ENCODE measurements at regions not wholly inside any gene's neighbourhood (a gene's known extent, or its start where the extent isn't known, plus 50 kb on each side); places are given as distances from the start of the nearest gene placed in this dataset.

GRCh38 chr21:43321611-43322010, 105.3 kb downstream of the SIK1 start:
- TF ChIP-seq, protein P1, sequence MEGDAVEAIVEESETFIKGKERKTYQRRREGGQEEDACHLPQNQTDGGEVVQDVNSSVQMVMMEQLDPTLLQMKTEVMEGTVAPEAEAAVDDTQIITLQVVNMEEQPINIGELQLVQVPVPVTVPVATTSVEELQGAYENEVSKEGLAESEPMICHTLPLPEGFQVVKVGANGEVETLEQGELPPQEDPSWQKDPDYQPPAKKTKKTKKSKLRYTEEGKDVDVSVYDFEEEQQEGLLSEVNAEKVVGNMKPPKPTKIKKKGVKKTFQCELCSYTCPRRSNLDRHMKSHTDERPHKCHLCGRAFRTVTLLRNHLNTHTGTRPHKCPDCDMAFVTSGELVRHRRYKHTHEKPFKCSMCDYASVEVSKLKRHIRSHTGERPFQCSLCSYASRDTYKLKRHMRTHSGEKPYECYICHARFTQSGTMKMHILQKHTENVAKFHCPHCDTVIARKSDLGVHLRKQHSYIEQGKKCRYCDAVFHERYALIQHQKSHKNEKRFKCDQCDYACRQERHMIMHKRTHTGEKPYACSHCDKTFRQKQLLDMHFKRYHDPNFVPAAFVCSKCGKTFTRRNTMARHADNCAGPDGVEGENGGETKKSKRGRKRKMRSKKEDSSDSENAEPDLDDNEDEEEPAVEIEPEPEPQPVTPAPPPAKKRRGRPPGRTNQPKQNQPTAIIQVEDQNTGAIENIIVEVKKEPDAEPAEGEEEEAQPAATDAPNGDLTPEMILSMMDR (conservative IDR thresholded peaks at IDR 0.05; ENCODE audit: low read length), result no peak
- no peak for TF ChIP-seq EZH2phosphoT487 (IDR thresholded peaks at IDR 0.05; ENCODE audit: borderline replicate concordance, low read depth, low read length)
